Neural cell (in vitro differentiated cells): ENCODE measurements at regions not wholly inside any gene's neighbourhood (a gene's known extent, or its start where the extent isn't known, plus 50 kb on each side); places are given as distances from the start of the nearest gene placed in this dataset.

ENCODE experiments used
- H2AFZ ChIP-seq: fragments of 200-600, 300-800 bp; sonication (generic), shearing (Covaris generic); 2 replicates; pipeline ENCODE4 v1.6.0; 2014; ENCODE audit warnings: low read depth, mild to moderate bottlenecking, antibody characterized with exemption, low read length, moderate library complexity
- H3F3A ChIP-seq: fragments of 200-600 bp; shearing (Covaris generic); 2 replicates; pipeline ENCODE4 v1.6.1; 2016; ENCODE audit warnings: mild to moderate bottlenecking, moderate library complexity, mixed read lengths, antibody characterized with exemption, low read length; ENCODE audit not compliant: insufficient read depth, poor library complexity, severe bottlenecking
- H3K27ac ChIP-seq: fragments of 200-600, 300-800 bp; sonication (generic), shearing (Covaris generic); 2 replicates; pipeline ENCODE4 v1.5.1; 2014; ENCODE audit warnings: mild to moderate bottlenecking, low read length, moderate library complexity
- H3K27me3 ChIP-seq: fragments of 300-800, 200-600 bp; sonication (generic), shearing (Covaris generic); 2 replicates; pipeline ENCODE4 v1.6.0; 2014; ENCODE audit warnings: mild to moderate bottlenecking, low read depth, low read length, moderate library complexity; ENCODE audit not compliant: insufficient read depth
- H3K36me3 ChIP-seq: fragments of 300-800, 200-600 bp; sonication (generic), shearing (Covaris generic); 2 replicates; pipeline ENCODE4 v1.5.1; 2014; ENCODE audit warnings: mild to moderate bottlenecking, antibody characterized with exemption, low read length, moderate library complexity; ENCODE audit not compliant: insufficient read depth
- H3K4me2 ChIP-seq: fragments of 300-800, 200-600 bp; sonication (generic), shearing (Covaris generic); 2 replicates; pipeline ENCODE4 v1.6.0; 2014; ENCODE audit warnings: mild to moderate bottlenecking, low read length
- H3K4me3 ChIP-seq: fragments of 300-800, 200-600 bp; sonication (generic), shearing (Covaris generic); 2 replicates; pipeline ENCODE4 v1.5.1; 2014; ENCODE audit warnings: mild to moderate bottlenecking, low read length, moderate library complexity
- H3K79me2 ChIP-seq: fragments of 200-600 bp; shearing (Covaris generic); replicated peaks from 2 replicates; pipeline ENCODE4 v1.6.0; 2014; ENCODE audit warnings: mild to moderate bottlenecking, low read length, moderate library complexity; ENCODE audit not compliant: insufficient read depth
- H3K9ac ChIP-seq: fragments of 300-800, 200-600 bp; sonication (generic), shearing (Covaris generic); 2 replicates; pipeline ENCODE4 v1.6.1; 2016; ENCODE audit warnings: mild to moderate bottlenecking, low read length, mixed read lengths
- H3K9me2 ChIP-seq: fragments of 200-600 bp; shearing (Covaris generic); 2 replicates; pipeline ENCODE4 v1.6.1; 2016; ENCODE audit warnings: mild to moderate bottlenecking, low read length, mixed read lengths; ENCODE audit not compliant: insufficient read depth
- H3K9me3 ChIP-seq: fragments of 200-600, 300-800 bp; sonication (generic), shearing (Covaris generic); 2 replicates; pipeline ENCODE4 v1.6.1; 2016; ENCODE audit warnings: mild to moderate bottlenecking, mixed run types, low read length, moderate library complexity, mixed read lengths
- H4K20me1 ChIP-seq: fragments of 200-600 bp; shearing (Covaris generic); 2 replicates; pipeline ENCODE4 v1.6.1; 2016; ENCODE audit warnings: mild to moderate bottlenecking, mixed run types; ENCODE audit not compliant: insufficient read depth
- EP300 ChIP-seq: fragments of 450-650 bp; conservative IDR thresholded peaks from 2 replicates; pipeline ENCODE4 v1.6.1; 2014; ENCODE audit warnings: antibody characterized with exemption, mild to moderate bottlenecking, moderate library complexity; ENCODE audit not compliant: poor library complexity, severe bottlenecking
- EZH2 ChIP-seq: fragments of 200-600, 300-800 bp; shearing (Covaris generic), sonication (generic); IDR thresholded peaks from 2 replicates; pipeline ENCODE4 v1.6.1; 2014; ENCODE audit warnings: antibody characterized with exemption, low read length, borderline replicate concordance, mild to moderate bottlenecking; ENCODE audit not compliant: insufficient read depth, poor library complexity, severe bottlenecking
- MXI1 ChIP-seq: fragments of 450-650 bp; conservative IDR thresholded peaks from 2 replicates; pipeline ENCODE4 v1.6.1; 2014; ENCODE audit warnings: antibody characterized with exemption, mild to moderate bottlenecking; ENCODE audit not compliant: poor library complexity, severe bottlenecking
- POLR2AphosphoS5 ChIP-seq: IDR thresholded peaks from 2 replicates; pipeline ENCODE4 v1.6.1; 2012
- RAD21 ChIP-seq: fragments of 450-650 bp; conservative IDR thresholded peaks from 2 replicates; pipeline ENCODE4 v1.6.1; 2014; ENCODE audit warnings: antibody characterized with exemption, mild to moderate bottlenecking, moderate library complexity
- SMC3 ChIP-seq: fragments of 450-650 bp; conservative IDR thresholded peaks from 2 replicates; pipeline ENCODE4 v1.6.1; 2014; ENCODE audit warnings: antibody characterized with exemption, mild to moderate bottlenecking, moderate library complexity; ENCODE audit not compliant: poor library complexity
- TAF1 ChIP-seq: IDR thresholded peaks from 2 replicates; pipeline ENCODE4 v1.6.1; 2012; ENCODE audit warnings: low read depth
- TF ChIP-seq, protein P1 (sequence below): fragments of 450-650 bp; IDR thresholded peaks from 2 replicates; pipeline ENCODE4 v1.5.1; 2014; ENCODE audit warnings: antibody characterized with exemption, mild to moderate bottlenecking, moderate library complexity; ENCODE audit not compliant: poor library complexity, severe bottlenecking
- TF ChIP-seq, protein P2 (sequence below): IDR thresholded peaks from 2 replicates; pipeline ENCODE4 v1.6.1; 2012; ENCODE audit warnings: borderline replicate concordance

DNA sequence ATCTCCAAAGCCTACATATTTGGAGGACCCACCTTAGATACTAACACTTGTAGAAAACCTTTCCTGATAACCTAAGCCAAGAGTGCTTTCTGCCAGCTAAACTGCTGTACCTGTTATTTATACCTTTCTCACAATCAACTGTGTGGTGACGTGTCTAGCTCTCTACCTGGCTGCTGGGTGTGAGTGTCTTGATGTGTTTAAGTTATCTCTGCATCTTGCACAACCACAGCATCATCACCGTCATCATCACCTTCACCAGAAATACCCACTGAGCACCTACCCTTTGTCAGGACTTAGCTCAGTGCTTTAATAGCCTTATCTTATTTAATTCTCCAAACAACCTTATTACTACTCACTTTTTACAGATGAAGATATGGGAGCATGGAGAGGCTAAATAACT is 431.3 kb downstream of the MAFB start:
- TF ChIP-seq TAF1 (no peak), MXI1 (no peak), EZH2 (no peak), POLR2AphosphoS5 (no peak), EP300 (no peak), RAD21 (no peak), SMC3 (no peak)
- TF ChIP-seq, protein P1, sequence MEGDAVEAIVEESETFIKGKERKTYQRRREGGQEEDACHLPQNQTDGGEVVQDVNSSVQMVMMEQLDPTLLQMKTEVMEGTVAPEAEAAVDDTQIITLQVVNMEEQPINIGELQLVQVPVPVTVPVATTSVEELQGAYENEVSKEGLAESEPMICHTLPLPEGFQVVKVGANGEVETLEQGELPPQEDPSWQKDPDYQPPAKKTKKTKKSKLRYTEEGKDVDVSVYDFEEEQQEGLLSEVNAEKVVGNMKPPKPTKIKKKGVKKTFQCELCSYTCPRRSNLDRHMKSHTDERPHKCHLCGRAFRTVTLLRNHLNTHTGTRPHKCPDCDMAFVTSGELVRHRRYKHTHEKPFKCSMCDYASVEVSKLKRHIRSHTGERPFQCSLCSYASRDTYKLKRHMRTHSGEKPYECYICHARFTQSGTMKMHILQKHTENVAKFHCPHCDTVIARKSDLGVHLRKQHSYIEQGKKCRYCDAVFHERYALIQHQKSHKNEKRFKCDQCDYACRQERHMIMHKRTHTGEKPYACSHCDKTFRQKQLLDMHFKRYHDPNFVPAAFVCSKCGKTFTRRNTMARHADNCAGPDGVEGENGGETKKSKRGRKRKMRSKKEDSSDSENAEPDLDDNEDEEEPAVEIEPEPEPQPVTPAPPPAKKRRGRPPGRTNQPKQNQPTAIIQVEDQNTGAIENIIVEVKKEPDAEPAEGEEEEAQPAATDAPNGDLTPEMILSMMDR = no peak
- TF ChIP-seq, protein P2, sequence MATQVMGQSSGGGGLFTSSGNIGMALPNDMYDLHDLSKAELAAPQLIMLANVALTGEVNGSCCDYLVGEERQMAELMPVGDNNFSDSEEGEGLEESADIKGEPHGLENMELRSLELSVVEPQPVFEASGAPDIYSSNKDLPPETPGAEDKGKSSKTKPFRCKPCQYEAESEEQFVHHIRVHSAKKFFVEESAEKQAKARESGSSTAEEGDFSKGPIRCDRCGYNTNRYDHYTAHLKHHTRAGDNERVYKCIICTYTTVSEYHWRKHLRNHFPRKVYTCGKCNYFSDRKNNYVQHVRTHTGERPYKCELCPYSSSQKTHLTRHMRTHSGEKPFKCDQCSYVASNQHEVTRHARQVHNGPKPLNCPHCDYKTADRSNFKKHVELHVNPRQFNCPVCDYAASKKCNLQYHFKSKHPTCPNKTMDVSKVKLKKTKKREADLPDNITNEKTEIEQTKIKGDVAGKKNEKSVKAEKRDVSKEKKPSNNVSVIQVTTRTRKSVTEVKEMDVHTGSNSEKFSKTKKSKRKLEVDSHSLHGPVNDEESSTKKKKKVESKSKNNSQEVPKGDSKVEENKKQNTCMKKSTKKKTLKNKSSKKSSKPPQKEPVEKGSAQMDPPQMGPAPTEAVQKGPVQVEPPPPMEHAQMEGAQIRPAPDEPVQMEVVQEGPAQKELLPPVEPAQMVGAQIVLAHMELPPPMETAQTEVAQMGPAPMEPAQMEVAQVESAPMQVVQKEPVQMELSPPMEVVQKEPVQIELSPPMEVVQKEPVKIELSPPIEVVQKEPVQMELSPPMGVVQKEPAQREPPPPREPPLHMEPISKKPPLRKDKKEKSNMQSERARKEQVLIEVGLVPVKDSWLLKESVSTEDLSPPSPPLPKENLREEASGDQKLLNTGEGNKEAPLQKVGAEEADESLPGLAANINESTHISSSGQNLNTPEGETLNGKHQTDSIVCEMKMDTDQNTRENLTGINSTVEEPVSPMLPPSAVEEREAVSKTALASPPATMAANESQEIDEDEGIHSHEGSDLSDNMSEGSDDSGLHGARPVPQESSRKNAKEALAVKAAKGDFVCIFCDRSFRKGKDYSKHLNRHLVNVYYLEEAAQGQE = no peak
- H3K27me3 ChIP-seq = no peaks in the 10 kb centered on the region

DNA sequence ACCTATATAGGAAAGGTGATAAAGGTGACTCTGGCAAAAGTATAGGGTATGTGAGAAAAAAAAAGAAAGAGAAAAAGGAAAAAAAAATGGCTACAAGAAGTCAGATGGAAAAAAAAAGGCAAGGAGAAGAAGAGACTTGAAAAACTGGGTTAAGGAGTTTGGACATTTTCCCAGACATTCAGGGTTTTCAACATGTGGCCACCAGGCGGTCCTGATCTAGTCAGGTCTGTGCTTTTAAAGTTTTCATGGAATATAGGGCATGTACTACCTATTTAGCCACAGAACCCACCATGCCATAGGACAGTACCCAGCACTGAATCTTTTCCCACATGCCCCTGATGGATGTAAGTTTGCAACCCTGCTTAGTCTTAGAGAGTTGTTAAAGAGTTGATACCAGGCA is 433.7 kb downstream of the MAFB start:
- H3K27me3 ChIP-seq = no peaks in the 10 kb centered on the region
- H3K9me3 ChIP-seq = peaks cover 3% of the 10 kb centered on the region
- H3K36me3 ChIP-seq = no peaks in the 10 kb centered on the region
- H2AFZ ChIP-seq = no peak overlapping the region
- TF ChIP-seq MXI1 (no peak), EZH2 (no peak), POLR2AphosphoS5 (no peak)
- TF ChIP-seq, protein P1 = no peak
- no peak overlapping the region for H3K9ac ChIP-seq
- H3K4me3 ChIP-seq = no peak overlapping the region
- no peak overlapping the region for H3K4me2 ChIP-seq
- H3F3A ChIP-seq = no peaks in the 10 kb centered on the region
- H3K27ac ChIP-seq = no peak overlapping the region
- no peaks in the 10 kb centered on the region for H3K79me2 ChIP-seq
- no peaks in the 10 kb centered on the region for H4K20me1 ChIP-seq
- no peaks in the 10 kb centered on the region for H3K9me2 ChIP-seq

More for the DNA sequence above, 431.3 kb downstream of the MAFB start:
- H3K9ac ChIP-seq = no peak overlapping the region
- H3K27ac ChIP-seq = no peak overlapping the region
- H3K9me3 ChIP-seq = no peaks in the 10 kb centered on the region
- H3K36me3 ChIP-seq = no peaks in the 10 kb centered on the region
- no peaks in the 10 kb centered on the region for H4K20me1 ChIP-seq
- no peaks in the 10 kb centered on the region for H3F3A ChIP-seq
- no peak overlapping the region for H2AFZ ChIP-seq
- no peak overlapping the region for H3K4me2 ChIP-seq
- H3K4me3 ChIP-seq = no peak overlapping the region
- no peaks in the 10 kb centered on the region for H3K9me2 ChIP-seq
- H3K79me2 ChIP-seq = no peaks in the 10 kb centered on the region
